Retina (tissue), 1 donor: ENCODE measurements at regions not wholly inside any gene's neighbourhood (a gene's known extent, or its start where the extent isn't known, plus 50 kb on each side); places are given as distances from the start of the nearest gene placed in this dataset.
"Not testable (repeated sequence)": the region's sequence is repeated elsewhere in the genome, so short reads cannot be mapped to it uniquely, and the experiment has no call there.

ENCODE experiments used
- DNase-seq: peaks from one replicate; pipeline ENCODE4 v3.0.0-alpha.2; 2016

- not testable (repeated sequence) for DNase-seq
Measured at GRCh38 chr3:75453839-75454238, 210.3 kb upstream of the FRG2C start.

GRCh38 chr3:75474530-75474929, 189.6 kb upstream of the FRG2C start:
- not testable (repeated sequence) for DNase-seq

GRCh38 chr3:75496600-75496999, 167.5 kb upstream of the FRG2C start:
- DNase-seq: not testable (repeated sequence)

GRCh38 chr3:75500357-75500756, 163.8 kb upstream of the FRG2C start:
- DNase-seq: not testable (repeated sequence)

GRCh38 chr3:75502171-75502570, 162.0 kb upstream of the FRG2C start:
- not testable (repeated sequence) for DNase-seq

- peak; percentile 48 for DNase-seq
Measured at GRCh38 chr3:75502769-75503756, 161.1 kb upstream of the FRG2C start.

GRCh38 chr3:75506603-75507002, 157.5 kb upstream of the FRG2C start:
- DNase-seq: no peak

GRCh38 chr3:75507956-75508355, 156.2 kb upstream of the FRG2C start:
- not testable (repeated sequence) for DNase-seq

GRCh38 chr3:75527657-75528056, 136.5 kb upstream of the FRG2C start:
- DNase-seq: not testable (repeated sequence)

- not testable (repeated sequence) for DNase-seq
Measured at GRCh38 chr3:75552095-75552494, 112.0 kb upstream of the FRG2C start.

- not testable (repeated sequence) for DNase-seq
Measured at GRCh38 chr3:75564427-75564826, 99.7 kb upstream of the FRG2C start.

GRCh38 chr3:75572303-75572702, 91.8 kb upstream of the FRG2C start:
- DNase-seq: not testable (repeated sequence)

- DNase-seq: peak; percentile 14
Measured at GRCh38 chr3:75579091-75579490, 85.0 kb upstream of the FRG2C start.

GRCh38 chr3:75579536-75579935, 84.6 kb upstream of the FRG2C start:
- DNase-seq: peak; percentile 11

GRCh38 chr3:75579981-75580782, 83.9 kb upstream of the FRG2C start:
- DNase-seq: peak; percentile 80

- not testable (repeated sequence) for DNase-seq
Measured at GRCh38 chr3:75582536-75582935, 81.6 kb upstream of the FRG2C start.

GRCh38 chr3:75583116-75583515, 81.0 kb upstream of the FRG2C start:
- not testable (repeated sequence) for DNase-seq

- DNase-seq: not testable (repeated sequence)
Measured at GRCh38 chr3:75587695-75588094, 76.4 kb upstream of the FRG2C start.

- DNase-seq: not testable (repeated sequence)
Measured at GRCh38 chr3:75590382-75590781, 73.7 kb upstream of the FRG2C start.

GRCh38 chr3:75604286-75604934, 59.7 kb upstream of the FRG2C start:
- not testable (repeated sequence) for DNase-seq

GRCh38 chr3:75607996-75608395, 56.1 kb upstream of the FRG2C start:
- DNase-seq: not testable (repeated sequence)

GRCh38 chr3:75609598-75609997, 54.5 kb upstream of the FRG2C start:
- DNase-seq: not testable (repeated sequence)

- no peak for DNase-seq
Measured at GRCh38 chr3:75610773-75611172, 53.4 kb upstream of the FRG2C start.
